ENCODE measurements at regions not wholly inside any gene's neighbourhood (a gene's known extent, or its start where the extent isn't known, plus 50 kb on each side); places are given as distances from the start of the nearest gene placed in this dataset.

GRCh38 chr6:22656706-22657351 lies 87.5 kb downstream of the HDGFL1 start:
- TF ChIP-seq CTCF (IDR thresholded peaks at IDR 0.05; ENCODE audit: extremely low read depth in 1 of 2, insufficient read depth in 1 of 2, low read depth in 1 of 2, low read length in 2 of 2): no peak
- no peak for TF ChIP-seq POLR2A (IDR thresholded peaks at IDR 0.05; ENCODE audit: low read depth, low read length)
